Activated CD8-positive, alpha-beta T cell treated with anti-CD3 and anti-CD28 coated beads, Interleukin-2, amount 10 ng/mL, durations not matched to agents 7 days and 5 days (primary cell): ENCODE measurements at regions not wholly inside any gene's neighbourhood (a gene's known extent, or its start where the extent isn't known, plus 50 kb on each side); places are given as distances from the start of the nearest gene placed in this dataset.

Experiments used
- ATAC-seq: fragments of 150-1000 bp; cut with Tn5 transposase; one replicate; pipeline ENCODE4 v1.10.0; 2021; ENCODE audit warnings: moderate library complexity
- CTCF ChIA-PET: fragments of 350-600 bp; sonication (Branson Sonifier 250); formaldehyde crosslinking; loops from one replicate; lab custom pipeline; 2021; ENCODE audit warnings: antibody characterized with exemption; lab: Charles Lee
- POLR2A ChIA-PET: fragments of 350-600 bp; sonication (Branson Sonifier 250); formaldehyde crosslinking; loops from one replicate; lab custom pipeline; 2021; ENCODE audit warnings: antibody characterized with exemption; lab: Charles Lee
- DNase-seq: peaks from one replicate; pipeline ENCODE4 v3.0.0-alpha.2; 2020
- H3K27ac Mint-ChIP-seq: one replicate; pipeline ENCODE4 v1.8.0; 2021; ENCODE audit warnings: mild to moderate bottlenecking, mixed read lengths
- H3K27me3 Mint-ChIP-seq: one replicate; pipeline ENCODE4 v1.8.0; 2021; ENCODE audit warnings: low read depth, mixed read lengths
- H3K36me3 Mint-ChIP-seq: one replicate; pipeline ENCODE4 v1.8.0; 2021; ENCODE audit warnings: low read depth, mixed read lengths
- H3K4me1 Mint-ChIP-seq: one replicate; pipeline ENCODE4 v1.8.0; 2021; ENCODE audit warnings: low read depth, mixed read lengths
- H3K4me3 Mint-ChIP-seq: one replicate; pipeline ENCODE4 v1.8.0; 2021; ENCODE audit warnings: mild to moderate bottlenecking, mixed read lengths
- H3K9me3 Mint-ChIP-seq: one replicate; pipeline ENCODE4 v1.8.0; 2022; ENCODE audit warnings: mixed read lengths; ENCODE audit not compliant: insufficient read depth

GRCh38 chr1:221509575-221510355, 232.1 kb downstream of the DUSP10 start:
- no peaks in the 10 kb centered on the region for H3K4me1 Mint-ChIP-seq
- H3K4me3 Mint-ChIP-seq, result no peak overlapping the region
- ATAC-seq (no peak), DNase-seq (no peak)
- no peak overlapping the region for H3K27ac Mint-ChIP-seq
- no peaks in the 10 kb centered on the region for H3K36me3 Mint-ChIP-seq
- H3K9me3 Mint-ChIP-seq, result peaks cover 19% of the 10 kb centered on the region
- POLR2A ChIA-PET, result interaction anchor here (0.7 kb wide), 1 partner anchor 199 kb away, joined by 3 read pairs; no protein-coding TSS in a partner anchor
- CTCF ChIA-PET, result interaction anchor here (1.1 kb wide), 1 partner anchor 74 kb away, joined by 3 read pairs; no protein-coding TSS in a partner anchor
- H3K27me3 Mint-ChIP-seq, result peaks cover 3% of the 10 kb centered on the region

GRCh38 chr1:221510793-221511503, 230.9 kb downstream of the DUSP10 start:
- no peaks in the 10 kb centered on the region for H3K4me1 Mint-ChIP-seq
- no peak overlapping the region for H3K27ac Mint-ChIP-seq
- H3K27me3 Mint-ChIP-seq, result peaks cover 3% of the 10 kb centered on the region
- ChIA-PET POLR2A (no interaction called here), CTCF (no interaction called here)
- H3K4me3 Mint-ChIP-seq, result no peak overlapping the region
- H3K9me3 Mint-ChIP-seq, result peaks cover 9% of the 10 kb centered on the region
- no peak for ATAC-seq
- no peaks in the 10 kb centered on the region for H3K36me3 Mint-ChIP-seq
- no peak for DNase-seq

- no peaks in the 10 kb centered on the region for H3K27me3 Mint-ChIP-seq
- ATAC-seq (no peak), DNase-seq (no peak)
- no peak overlapping the region for H3K4me3 Mint-ChIP-seq
- ChIA-PET CTCF (no interaction called here), POLR2A (no interaction called here)
- peaks cover under 1% of the 10 kb centered on the region for H3K9me3 Mint-ChIP-seq
- H3K4me1 Mint-ChIP-seq, result no peaks in the 10 kb centered on the region
- H3K36me3 Mint-ChIP-seq, result no peaks in the 10 kb centered on the region
- H3K27ac Mint-ChIP-seq, result no peak overlapping the region
Measured at GRCh38 chr1:221511797-221512196, 230.1 kb downstream of the DUSP10 start.

GRCh38 chr1:221514806-221515205, 227.1 kb downstream of the DUSP10 start:
- ChIA-PET POLR2A (interaction anchor here (0.7 kb wide), 1 partner anchor 49 kb away, joined by 3 read pairs; no protein-coding TSS in a partner anchor), CTCF (interaction anchor here (1.0 kb wide), 1 partner anchor 80 kb away, joined by 4 read pairs; no protein-coding TSS in a partner anchor)
- Mint-ChIP-seq H3K4me3 (no peak overlapping the region), H3K27me3 (no peaks in the 10 kb centered on the region), H3K36me3 (no peaks in the 10 kb centered on the region), H3K9me3 (no peaks in the 10 kb centered on the region), H3K4me1 (no peaks in the 10 kb centered on the region), H3K27ac (no peak overlapping the region)
- ATAC-seq, result no peak
- no peak for DNase-seq

GRCh38 chr1:221515496-221515895, 226.4 kb downstream of the DUSP10 start:
- Mint-ChIP-seq H3K4me3 (no peak overlapping the region), H3K36me3 (no peaks in the 10 kb centered on the region), H3K27me3 (no peaks in the 10 kb centered on the region), H3K9me3 (no peaks in the 10 kb centered on the region), H3K27ac (no peak overlapping the region), H3K4me1 (no peaks in the 10 kb centered on the region)
- ATAC-seq (no peak), DNase-seq (no peak)
- POLR2A ChIA-PET, result no interaction called here
- CTCF ChIA-PET, result no interaction called here

- POLR2A ChIA-PET, result no interaction called here
- H3K36me3 Mint-ChIP-seq, result no peaks in the 10 kb centered on the region
- no peak overlapping the region for H3K4me3 Mint-ChIP-seq
- no peaks in the 10 kb centered on the region for H3K9me3 Mint-ChIP-seq
- H3K4me1 Mint-ChIP-seq, result peaks cover 9% of the 10 kb centered on the region
- no peak for ATAC-seq
- no peak for DNase-seq
- H3K27me3 Mint-ChIP-seq, result no peaks in the 10 kb centered on the region
- H3K27ac Mint-ChIP-seq, result no peak overlapping the region
- CTCF ChIA-PET, result interaction anchor here (0.7 kb wide), 1 partner anchor 178 kb away, joined by 3 read pairs; no protein-coding TSS in a partner anchor
Measured at GRCh38 chr1:221517961-221518360, 223.9 kb downstream of the DUSP10 start.

GRCh38 chr1:221520250-221520649, 221.6 kb downstream of the DUSP10 start:
- Mint-ChIP-seq H3K36me3 (no peaks in the 10 kb centered on the region), H3K27me3 (no peaks in the 10 kb centered on the region), H3K9me3 (no peaks in the 10 kb centered on the region), H3K4me1 (peaks cover 10% of the 10 kb centered on the region), H3K4me3 (no peak overlapping the region), H3K27ac (no peak overlapping the region)
- ATAC-seq, result no peak
- CTCF ChIA-PET, result no interaction called here
- POLR2A ChIA-PET, result interaction anchor here (0.8 kb wide), 1 partner anchor 222 kb away, joined by 3 read pairs; the partner anchor contains the start of gene DUSP10
- DNase-seq, result no peak

GRCh38 chr1:221521686-221522085, 220.2 kb downstream of the DUSP10 start:
- Mint-ChIP-seq H3K4me3 (no peak overlapping the region), H3K27me3 (no peaks in the 10 kb centered on the region), H3K4me1 (peaks cover 10% of the 10 kb centered on the region), H3K9me3 (no peaks in the 10 kb centered on the region), H3K36me3 (no peaks in the 10 kb centered on the region), H3K27ac (no peak overlapping the region)
- ChIA-PET POLR2A (no interaction called here), CTCF (interaction anchor here (1.2 kb wide), 1 partner anchor 44 kb away, joined by 3 read pairs; no protein-coding TSS in a partner anchor)
- DNase-seq (no peak), ATAC-seq (no peak)

- Mint-ChIP-seq H3K4me1 (peaks cover 10% of the 10 kb centered on the region), H3K4me3 (no peak overlapping the region), H3K36me3 (no peaks in the 10 kb centered on the region), H3K27ac (no peak overlapping the region), H3K27me3 (no peaks in the 10 kb centered on the region), H3K9me3 (no peaks in the 10 kb centered on the region)
- ChIA-PET CTCF (no interaction called here), POLR2A (no interaction called here)
- DNase-seq (no peak), ATAC-seq (no peak)
Measured at GRCh38 chr1:221522529-221522940, 219.4 kb downstream of the DUSP10 start.

- peaks cover 2% of the 10 kb centered on the region for H3K27me3 Mint-ChIP-seq
- H3K27ac Mint-ChIP-seq, result no peak overlapping the region
- H3K9me3 Mint-ChIP-seq, result no peaks in the 10 kb centered on the region
- ChIA-PET CTCF (interaction anchor here (0.6 to 1.4 kb wide), 2 partner anchors 49 to 90 kb away, joined by 3 to 6 read pairs; no protein-coding TSS in a partner anchor), POLR2A (no interaction called here)
- ATAC-seq (no peak), DNase-seq (no peak)
- no peak overlapping the region for H3K4me3 Mint-ChIP-seq
- no peaks in the 10 kb centered on the region for H3K36me3 Mint-ChIP-seq
- H3K4me1 Mint-ChIP-seq, result peaks cover 10% of the 10 kb centered on the region
Measured at GRCh38 chr1:221525749-221526148, 216.1 kb downstream of the DUSP10 start.

- no peak overlapping the region for H3K4me3 Mint-ChIP-seq
- ATAC-seq (no peak), DNase-seq (no peak)
- H3K9me3 Mint-ChIP-seq, result no peaks in the 10 kb centered on the region
- no peak overlapping the region for H3K27ac Mint-ChIP-seq
- H3K27me3 Mint-ChIP-seq, result peaks cover 10% of the 10 kb centered on the region
- CTCF ChIA-PET, result no interaction called here
- H3K4me1 Mint-ChIP-seq, result peaks cover 4% of the 10 kb centered on the region
- no peaks in the 10 kb centered on the region for H3K36me3 Mint-ChIP-seq
- POLR2A ChIA-PET, result no interaction called here
Measured at GRCh38 chr1:221527302-221527701, 214.6 kb downstream of the DUSP10 start.
